Activated CD4-positive, alpha-beta T cell treated with anti-CD3 and anti-CD28 coated beads, Interleukin-2, amount 50 U/mL, for 4 hours (primary cell): ENCODE measurements at regions not wholly inside any gene's neighbourhood (a gene's known extent, or its start where the extent isn't known, plus 50 kb on each side); places are given as distances from the start of the nearest gene placed in this dataset.

Experiments used
- DNase-seq, 2 experiments: peaks; one replicate each; pipeline ENCODE4 v3.0.0-alpha.2; 2020

- no peak for DNase-seq
Measured at GRCh38 chr18:51739044-51739666, 541.7 kb upstream of the MEX3C start.

- DNase-seq: no peak
Measured at GRCh38 chr18:51751901-51752300, 554.4 kb upstream of the MEX3C start.

GRCh38 chr18:51753365-51754057 is 556.0 kb upstream of the MEX3C start:
- DNase-seq: no peak

- DNase-seq: no peak
Measured at GRCh38 chr18:51754566-51754965, 557.1 kb upstream of the MEX3C start.

- DNase-seq: no peak
Measured at GRCh38 chr18:51757255-51757924, 559.9 kb upstream of the MEX3C start.

- no peak for DNase-seq
Measured at GRCh38 chr18:51762373-51762772, 564.9 kb upstream of the MEX3C start.

GRCh38 chr18:51765606-51766360 is 568.3 kb upstream of the MEX3C start:
- no peak for DNase-seq

GRCh38 chr18:51767293-51767692 is 569.8 kb upstream of the MEX3C start:
- no peak for DNase-seq

GRCh38 chr18:51778115-51778514 is 561.9 kb upstream of the DCC start:
- DNase-seq: no peak

GRCh38 chr18:51789871-51790270 is 550.1 kb upstream of the DCC start:
- DNase-seq: no peak

- no peak for DNase-seq
Measured at GRCh38 chr18:51801514-51801913, 538.5 kb upstream of the DCC start.

GRCh38 chr18:51802569-51803428 is 537.2 kb upstream of the DCC start:
- no peak for DNase-seq

- no peak for DNase-seq
Measured at GRCh38 chr18:51807336-51807735, 532.7 kb upstream of the DCC start.

- no peak for DNase-seq
Measured at GRCh38 chr18:51811883-51812282, 528.1 kb upstream of the DCC start.

- DNase-seq: no peak
Measured at GRCh38 chr18:51813740-51814139, 526.3 kb upstream of the DCC start.

GRCh38 chr18:51821610-51822009 is 518.4 kb upstream of the DCC start:
- DNase-seq: no peak

- DNase-seq: no peak
Measured at GRCh38 chr18:51824746-51825145, 515.3 kb upstream of the DCC start.

- no peak for DNase-seq
Measured at GRCh38 chr18:51833850-51834249, 506.1 kb upstream of the DCC start.

GRCh38 chr18:51848702-51849101 is 491.3 kb upstream of the DCC start:
- DNase-seq: no peak

- no peak for DNase-seq
Measured at GRCh38 chr18:51852681-51853080, 487.3 kb upstream of the DCC start.

GRCh38 chr18:51857989-51858388 is 482.0 kb upstream of the DCC start:
- DNase-seq: no peak

GRCh38 chr18:51861046-51861445 is 479.0 kb upstream of the DCC start:
- no peak for DNase-seq
